Endothelial cell of umbilical vein (primary cell): ENCODE measurements at regions not wholly inside any gene's neighbourhood (a gene's known extent, or its start where the extent isn't known, plus 50 kb on each side); places are given as distances from the start of the nearest gene placed in this dataset.

Experiments used
- BruUV-seq: library from RNA; stranded (reverse); fragments of 400-500 nt; replicated peaks from 2 replicates; lab custom pipeline; 2021; lab: Mats Ljungman, UMichigan
- CTCF ChIA-PET: fragments of 300-600, 350-600 bp; sonication (Branson Sonifier 250); formaldehyde crosslinking; loops from one replicate; lab custom pipeline; 2021; ENCODE audit warnings: antibody characterized with exemption, inconsistent platforms; lab: Charles Lee
- POLR2A ChIA-PET: fragments of 300-600, 350-600 bp; sonication (Branson Sonifier 250); formaldehyde crosslinking; loops from one replicate; lab custom pipeline; 2021; ENCODE audit warnings: antibody characterized with exemption, inconsistent platforms; lab: Charles Lee
- DNase-seq: peaks from one replicate; pipeline ENCODE4 v3.0.0-alpha.2; 2011; ENCODE audit warnings: low read depth, low spot score
- FAIRE-seq: peaks from 2 replicates; lab custom pipeline; 2011; peaks lifted over from hg19 to GRCh38; lab: Jason Lieb, UNC
- H2AFZ ChIP-seq: 2 replicates; pipeline ENCODE4 v1.6.0; 2012; ENCODE audit warnings: low read depth, low read length, control low read depth, inconsistent platforms
- H3K27ac ChIP-seq: 2 replicates; pipeline ENCODE4 v1.5.1; 2011; ENCODE audit warnings: low read depth, mild to moderate bottlenecking, control low read depth, low read length, moderate library complexity; ENCODE audit not compliant: insufficient read depth
- H3K27me3 ChIP-seq, 2 experiments: 2 replicates each; pipeline versions ENCODE4 v1.6.0 to v1.6.1; 2011; ENCODE audit warnings: low read length in 2 of 2, mixed read lengths in 1 of 2; ENCODE audit not compliant: control insufficient read depth in 2 of 2, insufficient read depth in 2 of 2
- H3K36me3 ChIP-seq, 2 experiments: 2 replicates in 1 of 2; 3 replicates in 1 of 2; pipeline ENCODE4 v1.5.1; 2011; ENCODE audit warnings: low read length in 2 of 2, mild to moderate bottlenecking in 1 of 2, moderate library complexity in 1 of 2; ENCODE audit not compliant: control insufficient read depth in 2 of 2, insufficient read depth in 2 of 2; ENCODE audit errors: extremely low read depth in 1 of 2
- H3K4me1 ChIP-seq: 3 replicates; pipeline ENCODE4 v1.5.1; 2011; ENCODE audit warnings: mild to moderate bottlenecking, low read length; ENCODE audit not compliant: control insufficient read depth, insufficient read depth; ENCODE audit errors: extremely low read depth
- H3K4me2 ChIP-seq: 2 replicates; pipeline ENCODE4 v1.6.1; 2011; ENCODE audit warnings: low read length, control low read depth, mixed read lengths; ENCODE audit not compliant: insufficient read depth
- H3K4me3 ChIP-seq, 3 experiments: fragments of 200-600 bp in 1 of 3; sonication (generic), shearing (Covaris generic) in 1 of 3; replicated peaks in 1 of 3; 2 replicates each; pipeline ENCODE4 v1.5.1; 2011 to 2016; ENCODE audit warnings: control low read depth in 3 of 3, low read length in 3 of 3, mild to moderate bottlenecking in 2 of 3, inconsistent platforms in 1 of 3, low read depth in 1 of 3, moderate library complexity in 1 of 3; ENCODE audit not compliant: insufficient read depth in 1 of 3
- H3K79me2 ChIP-seq: 2 replicates; pipeline ENCODE4 v1.6.0; 2012; ENCODE audit warnings: low read length, inconsistent platforms; ENCODE audit not compliant: control insufficient read depth, insufficient read depth
- H3K9ac ChIP-seq: replicated peaks from 2 replicates; pipeline ENCODE3; 2011; ENCODE audit warnings: low read length, control low read depth; ENCODE audit not compliant: insufficient read depth; ENCODE audit errors: extremely low read depth
- H3K9me1 ChIP-seq: replicated peaks from 3 replicates; pipeline ENCODE4 v1.6.0; 2011; ENCODE audit warnings: mild to moderate bottlenecking, low read length; ENCODE audit not compliant: control insufficient read depth, insufficient read depth; ENCODE audit errors: extremely low read depth
- H3K9me3 ChIP-seq: replicated peaks from 2 replicates; pipeline ENCODE4 v1.5.1; 2012; ENCODE audit warnings: low read length, inconsistent platforms; ENCODE audit not compliant: control insufficient read depth, insufficient read depth
- H4K20me1 ChIP-seq: replicated peaks from 2 replicates; pipeline ENCODE3; 2011; ENCODE audit warnings: mild to moderate bottlenecking, low read length; ENCODE audit not compliant: control insufficient read depth, insufficient read depth; ENCODE audit errors: extremely low read depth
- EZH2 ChIP-seq: IDR thresholded peaks from 2 replicates; pipeline ENCODE4 v1.6.1; 2012; ENCODE audit warnings: borderline replicate concordance, low read depth, mild to moderate bottlenecking, moderate library complexity, low read length, inconsistent platforms; ENCODE audit not compliant: severe bottlenecking
- FOS ChIP-seq: IDR thresholded peaks from 2 replicates; pipeline ENCODE4 v1.6.1; 2011; ENCODE audit warnings: mild to moderate bottlenecking, low read length, moderate library complexity, borderline replicate concordance; ENCODE audit not compliant: insufficient read depth
- GATA2 ChIP-seq: IDR thresholded peaks from 2 replicates; pipeline ENCODE4 v1.7.0; 2011; ENCODE audit warnings: low read depth, mild to moderate bottlenecking, moderate library complexity, mixed read lengths, low read length; ENCODE audit not compliant: insufficient read length, insufficient read depth
- JUN ChIP-seq: IDR thresholded peaks from 2 replicates; pipeline ENCODE4 v1.6.1; 2011; ENCODE audit warnings: borderline replicate concordance, low read depth; ENCODE audit not compliant: insufficient read length, insufficient read depth
- MYC ChIP-seq: IDR thresholded peaks from one replicate; pipeline ENCODE4 v1.6.1; 2011; ENCODE audit warnings: mild to moderate bottlenecking, low read depth, low read length
- POLR2A ChIP-seq: IDR thresholded peaks from 2 replicates; pipeline ENCODE4 v1.6.1; 2012; ENCODE audit warnings: low read depth, mild to moderate bottlenecking, control low read depth, low read length
- POLR2AphosphoS5 ChIP-seq: IDR thresholded peaks from 2 replicates; pipeline ENCODE4 v1.6.1; 2012; ENCODE audit warnings: low read depth, mild to moderate bottlenecking, control low read depth, low read length, moderate library complexity; ENCODE audit not compliant: insufficient read depth
- dilution Hi-C: fragments of 300-500 bp; cut with MboI; formaldehyde crosslinking; loops from one replicate; pipeline ENCODE4 v1.15.0; 2019; ENCODE audit warnings: low sequenced_read_pairs; ENCODE audit not compliant: extremely low pct_ligation_motif_present
- intact Hi-C: fragments of 100-400 bp; cut with micrococcal nuclease; formaldehyde crosslinking; loops from one replicate; pipeline ENCODE4 v1.10.0; 2022
- TF ChIP-seq, protein P1 (sequence below), 2 donors: IDR thresholded peaks; 1 replicate in 1 of 2; 2 replicates in 1 of 2; pipeline ENCODE4 v1.5.1; 2011; ENCODE audit warnings: low read length in 2 of 2, mild to moderate bottlenecking in 2 of 2, moderate library complexity in 2 of 2, control low read depth in 1 of 2, inconsistent platforms in 1 of 2, low read depth in 1 of 2; ENCODE audit not compliant: insufficient read depth in 1 of 2; ENCODE audit errors: extremely low read depth in 1 of 2
- TF ChIP-seq, protein P2 (sequence below): IDR thresholded peaks from 2 replicates; pipeline ENCODE4 v1.6.1; 2011; ENCODE audit not compliant: insufficient read depth, insufficient read length

DNA sequence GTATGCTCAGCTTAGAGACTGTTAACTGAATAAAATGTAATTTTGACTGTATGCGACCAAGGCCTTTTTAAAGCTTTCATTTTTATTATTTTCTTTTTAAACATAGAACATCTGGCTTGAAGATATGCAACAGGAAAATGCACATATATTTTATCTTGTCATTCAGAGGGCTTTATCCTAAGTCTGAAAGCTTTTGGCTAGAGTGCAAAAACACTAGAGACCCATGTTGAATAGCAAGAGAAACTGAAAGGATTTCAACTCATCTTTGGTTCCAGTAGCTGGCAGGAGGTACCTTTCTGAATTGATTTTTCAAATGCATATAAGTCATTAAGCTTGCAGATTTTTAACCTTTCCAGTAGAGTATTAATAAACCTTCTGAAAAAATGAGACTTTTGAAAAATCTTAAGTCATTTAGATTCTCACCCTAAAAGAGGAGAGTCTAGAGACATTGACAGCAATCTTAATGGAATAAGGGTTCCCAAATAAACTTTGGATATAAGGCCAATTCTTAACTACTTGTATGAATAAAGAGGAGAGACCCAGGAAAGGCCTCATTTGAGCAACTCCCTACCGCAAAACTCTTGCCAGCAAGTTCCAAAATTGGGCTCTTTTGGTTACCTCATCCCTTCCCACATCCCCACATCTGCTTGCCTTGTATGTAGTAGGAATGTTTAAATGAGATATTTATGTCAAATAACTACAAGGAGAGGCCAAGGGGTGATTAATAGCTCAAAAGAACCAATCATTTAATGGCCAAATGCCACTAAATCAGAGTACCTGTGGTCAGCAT is 454.4 kb downstream of the HTR7 start:
- POLR2A ChIA-PET: no interaction called here
- Histone ChIP-seq H3K4me1 (no peaks in the 10 kb centered on the region), H3K79me2 (no peaks in the 10 kb centered on the region), H3K9me1 (no peaks in the 10 kb centered on the region), H3K9ac (no peak overlapping the region), H3K9me3 (no peaks in the 10 kb centered on the region), H3K27me3 (no peaks in the 10 kb centered on the region), H3K4me3 (no peak overlapping the region), H2AFZ (no peak overlapping the region), H3K36me3 (no peaks in the 10 kb centered on the region), H3K27ac (no peak overlapping the region), H4K20me1 (no peaks in the 10 kb centered on the region), H3K4me2 (no peak overlapping the region)
- intact Hi-C loops (no loop called here), dilution Hi-C loops (no loop called here)
- TF ChIP-seq JUN (no peak), POLR2A (no peak), EZH2 (no peak), MYC (no peak), FOS (no peak), GATA2 (no peak), POLR2AphosphoS5 (no peak)
- TF ChIP-seq, protein P1, sequence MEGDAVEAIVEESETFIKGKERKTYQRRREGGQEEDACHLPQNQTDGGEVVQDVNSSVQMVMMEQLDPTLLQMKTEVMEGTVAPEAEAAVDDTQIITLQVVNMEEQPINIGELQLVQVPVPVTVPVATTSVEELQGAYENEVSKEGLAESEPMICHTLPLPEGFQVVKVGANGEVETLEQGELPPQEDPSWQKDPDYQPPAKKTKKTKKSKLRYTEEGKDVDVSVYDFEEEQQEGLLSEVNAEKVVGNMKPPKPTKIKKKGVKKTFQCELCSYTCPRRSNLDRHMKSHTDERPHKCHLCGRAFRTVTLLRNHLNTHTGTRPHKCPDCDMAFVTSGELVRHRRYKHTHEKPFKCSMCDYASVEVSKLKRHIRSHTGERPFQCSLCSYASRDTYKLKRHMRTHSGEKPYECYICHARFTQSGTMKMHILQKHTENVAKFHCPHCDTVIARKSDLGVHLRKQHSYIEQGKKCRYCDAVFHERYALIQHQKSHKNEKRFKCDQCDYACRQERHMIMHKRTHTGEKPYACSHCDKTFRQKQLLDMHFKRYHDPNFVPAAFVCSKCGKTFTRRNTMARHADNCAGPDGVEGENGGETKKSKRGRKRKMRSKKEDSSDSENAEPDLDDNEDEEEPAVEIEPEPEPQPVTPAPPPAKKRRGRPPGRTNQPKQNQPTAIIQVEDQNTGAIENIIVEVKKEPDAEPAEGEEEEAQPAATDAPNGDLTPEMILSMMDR (IDR thresholded peaks at IDR 0.05; ENCODE audit: extremely low read depth in 1 of 2, insufficient read depth in 1 of 2, low read depth in 1 of 2, low read length in 2 of 2): no peak
- TF ChIP-seq, protein P2, sequence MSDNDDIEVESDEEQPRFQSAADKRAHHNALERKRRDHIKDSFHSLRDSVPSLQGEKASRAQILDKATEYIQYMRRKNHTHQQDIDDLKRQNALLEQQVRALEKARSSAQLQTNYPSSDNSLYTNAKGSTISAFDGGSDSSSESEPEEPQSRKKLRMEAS: no peak
- FAIRE-seq: no peak
- CTCF ChIA-PET: interaction anchor here (1.6 kb wide), 1 partner anchor 15 kb away, joined by 7 read pairs; no protein-coding TSS in a partner anchor
- no TSS peak for BruUV-seq
- no peak for DNase-seq
